VCaP (cell line): ENCODE measurements at regions not wholly inside any gene's neighbourhood (a gene's known extent, or its start where the extent isn't known, plus 50 kb on each side); places are given as distances from the start of the nearest gene placed in this dataset.

Experiments used
- H3K27ac ChIP-seq: fragments of 450-650 bp; 2 replicates; pipeline ENCODE4 v1.5.1; 2017
- TF ChIP-seq, protein P1 (sequence below): fragments of 450-650 bp; conservative IDR thresholded peaks from 2 replicates; pipeline ENCODE4 v1.5.1; 2017; ENCODE audit warnings: mild to moderate bottlenecking, moderate library complexity

- H3K27ac ChIP-seq: no peak overlapping the region
- TF ChIP-seq, protein P1, sequence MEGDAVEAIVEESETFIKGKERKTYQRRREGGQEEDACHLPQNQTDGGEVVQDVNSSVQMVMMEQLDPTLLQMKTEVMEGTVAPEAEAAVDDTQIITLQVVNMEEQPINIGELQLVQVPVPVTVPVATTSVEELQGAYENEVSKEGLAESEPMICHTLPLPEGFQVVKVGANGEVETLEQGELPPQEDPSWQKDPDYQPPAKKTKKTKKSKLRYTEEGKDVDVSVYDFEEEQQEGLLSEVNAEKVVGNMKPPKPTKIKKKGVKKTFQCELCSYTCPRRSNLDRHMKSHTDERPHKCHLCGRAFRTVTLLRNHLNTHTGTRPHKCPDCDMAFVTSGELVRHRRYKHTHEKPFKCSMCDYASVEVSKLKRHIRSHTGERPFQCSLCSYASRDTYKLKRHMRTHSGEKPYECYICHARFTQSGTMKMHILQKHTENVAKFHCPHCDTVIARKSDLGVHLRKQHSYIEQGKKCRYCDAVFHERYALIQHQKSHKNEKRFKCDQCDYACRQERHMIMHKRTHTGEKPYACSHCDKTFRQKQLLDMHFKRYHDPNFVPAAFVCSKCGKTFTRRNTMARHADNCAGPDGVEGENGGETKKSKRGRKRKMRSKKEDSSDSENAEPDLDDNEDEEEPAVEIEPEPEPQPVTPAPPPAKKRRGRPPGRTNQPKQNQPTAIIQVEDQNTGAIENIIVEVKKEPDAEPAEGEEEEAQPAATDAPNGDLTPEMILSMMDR: no peak
Measured at GRCh38 chr5:128773378-128773777, 191.9 kb upstream of the SLC27A6 start.

DNA sequence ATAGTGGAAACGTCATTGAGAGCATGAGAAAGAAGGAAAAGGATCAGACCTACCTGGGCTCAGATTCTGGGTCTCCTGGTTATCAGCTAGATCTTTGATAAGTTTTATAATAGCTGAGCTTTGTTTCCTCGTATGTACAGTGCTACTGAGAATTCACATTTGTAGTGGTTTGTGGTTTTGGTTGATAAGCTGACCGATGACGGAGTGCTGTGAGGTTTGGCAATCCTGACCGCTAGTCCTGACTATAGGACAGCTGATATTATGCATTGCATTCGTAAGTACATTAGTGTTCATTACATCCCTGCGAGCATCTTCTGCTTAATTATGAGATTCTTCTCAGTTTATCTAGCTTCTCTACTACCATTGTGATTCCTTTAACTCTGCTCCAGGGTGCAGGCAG, 190.7 kb upstream of the SLC27A6 start:
- no peak overlapping the region for H3K27ac ChIP-seq
- TF ChIP-seq, protein P1: no peak

DNA sequence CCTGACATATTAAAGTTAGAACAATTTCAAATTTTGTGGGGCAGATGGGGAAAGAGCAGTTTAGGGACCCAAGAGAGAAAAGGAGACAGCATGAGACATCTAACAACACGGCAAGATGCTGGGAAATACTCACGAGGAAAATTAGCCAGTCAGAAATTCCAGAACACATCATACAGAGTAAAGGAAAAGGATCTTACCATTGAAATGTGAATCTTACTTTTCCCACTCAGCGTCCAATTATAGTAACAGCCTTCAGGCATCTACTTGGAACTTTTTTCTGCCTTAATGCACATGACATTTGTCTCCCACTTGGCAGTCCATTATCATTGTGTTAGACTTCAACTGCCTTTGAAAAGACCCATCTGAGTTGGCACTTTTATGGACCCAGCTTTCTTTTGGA, 189.7 kb upstream of the SLC27A6 start:
- H3K27ac ChIP-seq: no peak overlapping the region
- TF ChIP-seq, protein P1: no peak

GRCh38 chr5:128777052-128777451, 188.2 kb upstream of the SLC27A6 start:
- TF ChIP-seq, protein P1: no peak
- H3K27ac ChIP-seq: no peak overlapping the region

GRCh38 chr5:128778474-128778873, 186.8 kb upstream of the SLC27A6 start:
- TF ChIP-seq, protein P1: no peak

GRCh38 chr5:128782446-128782845, 182.8 kb upstream of the SLC27A6 start:
- TF ChIP-seq, protein P1: no peak
- no peak overlapping the region for H3K27ac ChIP-seq

More at GRCh38 chr5:128778474-128778873, 186.8 kb upstream of the SLC27A6 start:
- no peak overlapping the region for H3K27ac ChIP-seq

GRCh38 chr5:128784726-128785125, 180.6 kb upstream of the SLC27A6 start:
- H3K27ac ChIP-seq: no peak overlapping the region

More at GRCh38 chr5:128784726-128785125, 180.6 kb upstream of the SLC27A6 start:
- TF ChIP-seq, protein P1: no peak
